HepG2 (cell line): ENCODE measurements at regions not wholly inside any gene's neighbourhood (a gene's known extent, or its start where the extent isn't known, plus 50 kb on each side); places are given as distances from the start of the nearest gene placed in this dataset.

ENCODE experiments used
- ASH2L ChIP-seq: fragments of 300-600, 200-600 bp; sonication (generic); IDR thresholded peaks from 2 replicates; pipeline ENCODE4 v1.7.0; 2017; ENCODE audit warnings: low read depth, mild to moderate bottlenecking, moderate library complexity, mixed read lengths, low read length; ENCODE audit not compliant: insufficient read length
- CTCF ChIP-seq: sonication (generic); formaldehyde crosslinking; IDR thresholded peaks from 2 replicates; pipeline ENCODE4 v1.5.0; 2020; ENCODE audit warnings: mild to moderate bottlenecking, missing genetic modification reagents, moderate library complexity
- FOXP4 ChIP-seq: sonication (generic); formaldehyde crosslinking; IDR thresholded peaks from 2 replicates; pipeline ENCODE4 v1.4.0; 2020; ENCODE audit warnings: missing genetic modification reagents
- GATAD2A ChIP-seq: IDR thresholded peaks from 2 replicates; pipeline ENCODE4 v1.6.1; 2016
- LCORL ChIP-seq, 2 experiments: fragments of 450-650 bp in 1 of 2; sonication (generic) in 1 of 2; formaldehyde crosslinking in 1 of 2; IDR thresholded peaks; 2 replicates each; pipeline versions ENCODE4 v1.5.0 to v1.6.1; 2017 to 2020; ENCODE audit warnings: antibody characterized with exemption in 1 of 2, missing genetic modification reagents in 1 of 2
- PHF8 ChIP-seq: sonication (generic); formaldehyde crosslinking; IDR thresholded peaks from 2 replicates; pipeline ENCODE4 v1.5.0; 2020; ENCODE audit warnings: missing genetic modification reagents
- PRDM15 ChIP-seq: sonication (generic); formaldehyde crosslinking; IDR thresholded peaks from 2 replicates; pipeline ENCODE4 v1.4.0; 2020; ENCODE audit warnings: missing genetic modification reagents
- SMAD9 ChIP-seq: sonication (generic); formaldehyde crosslinking; IDR thresholded peaks from 2 replicates; pipeline ENCODE4 v1.5.1; 2020; ENCODE audit warnings: mild to moderate bottlenecking, missing genetic modification reagents
- THAP9 ChIP-seq: sonication (generic); formaldehyde crosslinking; IDR thresholded peaks from 2 replicates; pipeline ENCODE4; 2020; ENCODE audit warnings: missing genetic modification reagents, mild to moderate bottlenecking, borderline replicate concordance
- UBTF ChIP-seq: sonication (generic); formaldehyde crosslinking; IDR thresholded peaks from 2 replicates; pipeline ENCODE4 v1.4.0; 2020; ENCODE audit warnings: mild to moderate bottlenecking, missing genetic modification reagents
- XRCC5 ChIP-seq: fragments of 200-400 bp; formaldehyde crosslinking; optimal IDR thresholded peaks from 2 replicates; pipeline ENCODE3; 2017; ENCODE audit warnings: mild to moderate bottlenecking, low read length
- ZC3H13 ChIP-seq: sonication (generic); formaldehyde crosslinking; IDR thresholded peaks from 2 replicates; pipeline ENCODE4 v1.8.1; 2023; ENCODE audit warnings: mild to moderate bottlenecking, missing genetic modification reagents, moderate library complexity
- ZNF570 ChIP-seq: sonication (generic); formaldehyde crosslinking; IDR thresholded peaks from 2 replicates; pipeline ENCODE4 v1.4.0; 2020; ENCODE audit warnings: mild to moderate bottlenecking, missing genetic modification reagents, borderline replicate concordance

GRCh38 chr2:111702119-111702803 is 181.7 kb downstream of the ANAPC1 start (continued):
- peak; percentile 24; the same call in 1 of the 2 replicates for TF ChIP-seq THAP9 (CRISPR knock-in tag)
- peak; percentile 57; the same call in 1 of the 2 replicates for TF ChIP-seq FOXP4
- peak; percentile 50 for TF ChIP-seq UBTF
- peak; percentile 90 for TF ChIP-seq CTCF (CRISPR knock-in tag)
- peak; percentile 51 for TF ChIP-seq XRCC5
- TF ChIP-seq ZNF570 (CRISPR knock-in tag), result no peak
- TF ChIP-seq PHF8 (CRISPR knock-in tag), result 0 out of 2 replicates have a peak, but pooled peaks have one; percentile 36
- no peak for TF ChIP-seq GATAD2A (CRISPR knock-in tag)
- peak; percentile 89; the same call in 1 of the 2 replicates for TF ChIP-seq SMAD9
- no peak for TF ChIP-seq ZC3H13 (CRISPR knock-in tag)
- TF ChIP-seq LCORL (IDR thresholded peaks at IDR 0.05), result no peak
- no peak for TF ChIP-seq LCORL (CRISPR knock-in tag; IDR thresholded peaks at IDR 0.05)
- no peak for TF ChIP-seq ASH2L
- TF ChIP-seq PRDM15 (CRISPR knock-in tag), result no peak
